CD4-positive, alpha-beta memory T cell (primary cell): ENCODE measurements at regions not wholly inside any gene's neighbourhood (a gene's known extent, or its start where the extent isn't known, plus 50 kb on each side); places are given as distances from the start of the nearest gene placed in this dataset.

Source experiments
- CTCF ChIA-PET: fragments of 350-600 bp; sonication (Branson Sonifier 250); formaldehyde crosslinking; loops from one replicate; lab custom pipeline; 2021; ENCODE audit warnings: inconsistent platforms; ENCODE audit not compliant: partially characterized antibody; lab: Charles Lee
- POLR2A ChIA-PET: fragments of 350-600 bp; sonication (Branson Sonifier 250); formaldehyde crosslinking; loops from one replicate; lab custom pipeline; 2021; ENCODE audit not compliant: partially characterized antibody; lab: Charles Lee
- DNase-seq, 5 donors: peaks; one replicate each; pipeline versions ENCODE4 v3.0.0 to v3.0.0-alpha.2; 2020 to 2022; ENCODE audit warnings: mixed read lengths in 1 of 5
- H3K27ac ChIP-seq: one replicate; pipeline ENCODE4 v1.7.0; 2013; ENCODE audit warnings: low read depth, low read length
- H3K27me3 ChIP-seq: 2 replicates; pipeline ENCODE4 v1.7.0; 2013; ENCODE audit warnings: mild to moderate bottlenecking, low read length, moderate library complexity; ENCODE audit not compliant: insufficient read depth
- H3K36me3 ChIP-seq: 2 replicates; pipeline ENCODE4 v1.7.0; 2013; ENCODE audit warnings: mild to moderate bottlenecking, low read length, moderate library complexity; ENCODE audit not compliant: insufficient read depth
- H3K4me1 ChIP-seq: 2 replicates; pipeline ENCODE4 v1.7.0; 2013; ENCODE audit warnings: mild to moderate bottlenecking, low read length, moderate library complexity; ENCODE audit not compliant: insufficient read depth
- H3K4me3 ChIP-seq, 2 donors: one replicate each; pipeline ENCODE4 v1.7.0; 2013; ENCODE audit warnings: low read length in 2 of 2, mild to moderate bottlenecking in 1 of 2
- H3K9me3 ChIP-seq, 2 donors: one replicate each; pipeline ENCODE4 v1.7.0; 2013; ENCODE audit warnings: low read length in 2 of 2, control low read depth in 1 of 2; ENCODE audit not compliant: control insufficient read depth in 1 of 2
- H3K27ac Mint-ChIP-seq, 7 donors: one replicate each; pipeline ENCODE4 v1.8.0; 2020 to 2021; ENCODE audit warnings: mixed read lengths in 7 of 7, mild to moderate bottlenecking in 6 of 7, inconsistent platforms in 3 of 7, moderate library complexity in 3 of 7
- H3K27me3 Mint-ChIP-seq, 2 donors: one replicate each; pipeline ENCODE4 v1.8.0; 2020 to 2021; ENCODE audit warnings: mixed read lengths in 2 of 2
- H3K36me3 Mint-ChIP-seq, 2 donors: one replicate each; pipeline ENCODE4 v1.8.0; 2020 to 2021; ENCODE audit warnings: mixed read lengths in 2 of 2, inconsistent platforms in 1 of 2, mild to moderate bottlenecking in 1 of 2
- H3K4me1 Mint-ChIP-seq, 4 donors: one replicate each; pipeline ENCODE4 v1.8.0; 2020 to 2021; ENCODE audit warnings: mixed read lengths in 4 of 4, mild to moderate bottlenecking in 1 of 4
- H3K4me3 Mint-ChIP-seq, 8 donors: one replicate each; pipeline ENCODE4 v1.8.0; 2020 to 2021; ENCODE audit warnings: mixed read lengths in 8 of 8, mild to moderate bottlenecking in 7 of 8, moderate library complexity in 6 of 8, inconsistent platforms in 3 of 8
- H3K9me3 Mint-ChIP-seq, 8 donors: one replicate each; pipeline ENCODE4 v1.8.0; 2020 to 2021; ENCODE audit warnings: mixed read lengths in 8 of 8, mild to moderate bottlenecking in 5 of 8, inconsistent platforms in 3 of 8, moderate library complexity in 1 of 8
- intact Hi-C: fragments of 100-400 bp; cut with micrococcal nuclease; formaldehyde crosslinking; loops from one replicate; pipeline ENCODE4 v1.15.1; 2023

GRCh38 chr5:156019571-156020180 lies 307.3 kb upstream of the SGCD start:
- Mint-ChIP-seq H3K27me3 (peaks cover 1 to 5% of the 10 kb centered on the region in 2 donors), H3K36me3 (no peaks in the 10 kb centered on the region), H3K4me1 (no peaks in the 10 kb centered on the region), H3K9me3 (no peaks in the 10 kb centered on the region), H3K4me3 (no peak overlapping the region), H3K27ac (no peak overlapping the region)
- Histone ChIP-seq H3K27me3 (no peaks in the 10 kb centered on the region), H3K36me3 (no peaks in the 10 kb centered on the region), H3K4me3 (no peak overlapping the region), H3K9me3 (no peaks in the 10 kb centered on the region), H3K4me1 (no peaks in the 10 kb centered on the region), H3K27ac (no peak overlapping the region)
- ChIA-PET POLR2A (no interaction called here), CTCF (no interaction called here)
- intact Hi-C loops: no loop called here
- no peak for DNase-seq

GRCh38 chr5:156020647-156021046 lies 306.3 kb upstream of the SGCD start:
- H3K4me3 ChIP-seq: no peak overlapping the region
- intact Hi-C loops: no loop called here
- Mint-ChIP-seq H3K27me3 (peaks cover 1 to 5% of the 10 kb centered on the region in 2 donors), H3K27ac (no peak overlapping the region), H3K4me1 (no peaks in the 10 kb centered on the region), H3K4me3 (no peak overlapping the region), H3K36me3 (no peaks in the 10 kb centered on the region), H3K9me3 (no peaks in the 10 kb centered on the region)
- no peaks in the 10 kb centered on the region for H3K27me3 ChIP-seq
- no peaks in the 10 kb centered on the region for H3K4me1 ChIP-seq
- H3K36me3 ChIP-seq: no peaks in the 10 kb centered on the region
- no peak overlapping the region for H3K27ac ChIP-seq
- ChIA-PET POLR2A (no interaction called here), CTCF (no interaction called here)
- no peaks in the 10 kb centered on the region for H3K9me3 ChIP-seq
- no peak for DNase-seq

GRCh38 chr5:156021866-156022265 lies 305.1 kb upstream of the SGCD start:
- Histone ChIP-seq H3K27ac (no peak overlapping the region), H3K4me1 (no peaks in the 10 kb centered on the region), H3K36me3 (no peaks in the 10 kb centered on the region), H3K4me3 (no peak overlapping the region), H3K9me3 (no peaks in the 10 kb centered on the region), H3K27me3 (no peaks in the 10 kb centered on the region)
- no peak for DNase-seq
- no peaks in the 10 kb centered on the region for H3K4me1 Mint-ChIP-seq
- peaks cover 1 to 5% of the 10 kb centered on the region in 2 donors for H3K27me3 Mint-ChIP-seq
- H3K9me3 Mint-ChIP-seq: peaks cover 0 to 2% (median 0%) of the 10 kb centered on the region in 8 donors
- POLR2A ChIA-PET: no interaction called here
- intact Hi-C loops: no loop called here
- no peak overlapping the region for H3K4me3 Mint-ChIP-seq
- H3K27ac Mint-ChIP-seq: no peak overlapping the region
- H3K36me3 Mint-ChIP-seq: no peaks in the 10 kb centered on the region
- CTCF ChIA-PET: no interaction called here

- Mint-ChIP-seq H3K9me3 (peaks cover 0 to 2% (median 0%) of the 10 kb centered on the region in 8 donors), H3K27ac (no peak overlapping the region), H3K4me3 (no peak overlapping the region), H3K4me1 (no peaks in the 10 kb centered on the region), H3K27me3 (peaks cover 2 to 3% of the 10 kb centered on the region in 2 donors), H3K36me3 (no peaks in the 10 kb centered on the region)
- no peaks in the 10 kb centered on the region for H3K4me1 ChIP-seq
- no peak overlapping the region for H3K27ac ChIP-seq
- no peaks in the 10 kb centered on the region for H3K9me3 ChIP-seq
- CTCF ChIA-PET: no interaction called here
- DNase-seq: no peak
- POLR2A ChIA-PET: no interaction called here
- no peaks in the 10 kb centered on the region for H3K36me3 ChIP-seq
- H3K27me3 ChIP-seq: no peaks in the 10 kb centered on the region
- no peak overlapping the region for H3K4me3 ChIP-seq
- intact Hi-C loops: no loop called here
These were observed 301.3 kb upstream of the SGCD start for GRCh38 chr5:156025656-156026055.

GRCh38 chr5:156031181-156031580 lies 295.8 kb upstream of the SGCD start:
- Mint-ChIP-seq H3K4me1 (no peaks in the 10 kb centered on the region), H3K9me3 (peaks cover 0 to 2% (median 0%) of the 10 kb centered on the region in 8 donors), H3K27ac (no peak overlapping the region), H3K27me3 (peaks cover 0 to 2% of the 10 kb centered on the region in 2 donors), H3K36me3 (no peaks in the 10 kb centered on the region), H3K4me3 (no peak overlapping the region)
- H3K9me3 ChIP-seq: no peaks in the 10 kb centered on the region
- intact Hi-C loops: no loop called here
- H3K27ac ChIP-seq: no peak overlapping the region
- H3K27me3 ChIP-seq: no peaks in the 10 kb centered on the region
- ChIA-PET POLR2A (no interaction called here), CTCF (no interaction called here)
- no peak for DNase-seq
- H3K4me1 ChIP-seq: no peaks in the 10 kb centered on the region
- H3K36me3 ChIP-seq: no peaks in the 10 kb centered on the region
- no peak overlapping the region for H3K4me3 ChIP-seq

- intact Hi-C loops: no loop called here
- no peaks in the 10 kb centered on the region for H3K36me3 ChIP-seq
- H3K27me3 ChIP-seq: no peaks in the 10 kb centered on the region
- no peaks in the 10 kb centered on the region for H3K4me1 ChIP-seq
- Mint-ChIP-seq H3K27ac (no peak overlapping the region), H3K9me3 (peaks cover 0 to 2% (median 0%) of the 10 kb centered on the region in 8 donors), H3K4me1 (no peaks in the 10 kb centered on the region), H3K36me3 (no peaks in the 10 kb centered on the region), H3K4me3 (no peak overlapping the region), H3K27me3 (peaks cover 0 to 1% of the 10 kb centered on the region in 2 donors)
- POLR2A ChIA-PET: no interaction called here
- H3K9me3 ChIP-seq: no peaks in the 10 kb centered on the region
- DNase-seq: no peak
- no peak overlapping the region for H3K27ac ChIP-seq
- H3K4me3 ChIP-seq: no peak overlapping the region
- CTCF ChIA-PET: no interaction called here
These were observed 290.3 kb upstream of the SGCD start for GRCh38 chr5:156036640-156037039.

GRCh38 chr5:156037151-156037909 lies 289.6 kb upstream of the SGCD start:
- no peak overlapping the region for H3K27ac Mint-ChIP-seq
- ChIA-PET CTCF (no interaction called here), POLR2A (interaction anchor here (1.0 kb wide), 1 partner anchor 9 kb away, joined by 3 read pairs; no protein-coding TSS in a partner anchor)
- no peak overlapping the region for H3K4me3 Mint-ChIP-seq
- no peaks in the 10 kb centered on the region for H3K36me3 ChIP-seq
- H3K27ac ChIP-seq: no peak overlapping the region
- no peak for DNase-seq
- H3K27me3 Mint-ChIP-seq: peaks cover 0 to 1% of the 10 kb centered on the region in 2 donors
- H3K4me1 Mint-ChIP-seq: no peaks in the 10 kb centered on the region
- H3K9me3 Mint-ChIP-seq: peaks cover 0 to 2% (median 0%) of the 10 kb centered on the region in 8 donors
- H3K9me3 ChIP-seq: no peaks in the 10 kb centered on the region
- H3K4me1 ChIP-seq: no peaks in the 10 kb centered on the region
- no peaks in the 10 kb centered on the region for H3K36me3 Mint-ChIP-seq
- no peak overlapping the region for H3K4me3 ChIP-seq
- H3K27me3 ChIP-seq: no peaks in the 10 kb centered on the region
- intact Hi-C loops: no loop called here
